ENCODE measurements at regions not wholly inside any gene's neighbourhood (a gene's known extent, or its start where the extent isn't known, plus 50 kb on each side); places are given as distances from the start of the nearest gene placed in this dataset.

- Histone ChIP-seq H3K36me3 (ENCODE audit: insufficient read depth, low read depth, low read length) (no peaks in the 10 kb centered on the region), H3K4me1 (ENCODE audit: insufficient read depth, low read length) (peaks cover 17% of the 10 kb centered on the region), H3K9me3 (ENCODE audit: insufficient read depth, low read depth, low read length) (peaks cover 5% of the 10 kb centered on the region), H3K9ac (ENCODE audit: low read depth, low read length) (no peak overlapping the region), H3K27me3 (ENCODE audit: insufficient read depth, low read length) (no peaks in the 10 kb centered on the region), H3K27ac (ENCODE audit: low read length) (no peak overlapping the region), H3K4me3 (ENCODE audit: low read length) (no peak overlapping the region)
These were observed 126.7 kb upstream of the NSMCE3 start for GRCh38 chr15:29396176-29396811.

- H3K27ac ChIP-seq (ENCODE audit: low read length): no peak overlapping the region
- no peaks in the 10 kb centered on the region for H3K27me3 ChIP-seq (ENCODE audit: insufficient read depth, low read length)
- no peaks in the 10 kb centered on the region for H3K36me3 ChIP-seq (ENCODE audit: insufficient read depth, low read depth, low read length)
These were observed 123.8 kb upstream of the NSMCE3 start for GRCh38 chr15:29393443-29393842.

GRCh38 chr15:29392358-29392757 lies 122.7 kb upstream of the NSMCE3 start:
- H3K27ac ChIP-seq (ENCODE audit: low read length): no peak overlapping the region
- no peaks in the 10 kb centered on the region for H3K4me1 ChIP-seq (ENCODE audit: insufficient read depth, low read length)
- H3K4me3 ChIP-seq (ENCODE audit: low read length): no peak overlapping the region

More at GRCh38 chr15:29393443-29393842, 123.8 kb upstream of the NSMCE3 start:
- no peak overlapping the region for H3K9ac ChIP-seq (ENCODE audit: low read depth, low read length)
- H3K4me3 ChIP-seq (ENCODE audit: low read length): no peak overlapping the region
- peaks cover 5% of the 10 kb centered on the region for H3K9me3 ChIP-seq (ENCODE audit: insufficient read depth, low read depth, low read length)
- H3K4me1 ChIP-seq (ENCODE audit: insufficient read depth, low read length): no peaks in the 10 kb centered on the region

GRCh38 chr15:29390051-29390450 lies 120.4 kb upstream of the NSMCE3 start:
- Histone ChIP-seq H3K36me3 (ENCODE audit: insufficient read depth, low read depth, low read length) (no peaks in the 10 kb centered on the region), H3K27me3 (ENCODE audit: insufficient read depth, low read length) (no peaks in the 10 kb centered on the region), H3K27ac (ENCODE audit: low read length) (no peak overlapping the region), H3K9me3 (ENCODE audit: insufficient read depth, low read depth, low read length) (peaks cover 5% of the 10 kb centered on the region), H3K4me1 (ENCODE audit: insufficient read depth, low read length) (no peaks in the 10 kb centered on the region), H3K9ac (ENCODE audit: low read depth, low read length) (no peak overlapping the region), H3K4me3 (ENCODE audit: low read length) (no peak overlapping the region)

More at GRCh38 chr15:29392358-29392757, 122.7 kb upstream of the NSMCE3 start:
- Histone ChIP-seq H3K9ac (ENCODE audit: low read depth, low read length) (no peak overlapping the region), H3K36me3 (ENCODE audit: insufficient read depth, low read depth, low read length) (no peaks in the 10 kb centered on the region), H3K9me3 (ENCODE audit: insufficient read depth, low read depth, low read length) (peaks cover 5% of the 10 kb centered on the region), H3K27me3 (ENCODE audit: insufficient read depth, low read length) (no peaks in the 10 kb centered on the region)

- Histone ChIP-seq H3K4me1 (ENCODE audit: insufficient read depth, low read length) (no peaks in the 10 kb centered on the region), H3K36me3 (ENCODE audit: insufficient read depth, low read depth, low read length) (no peaks in the 10 kb centered on the region), H3K27me3 (ENCODE audit: insufficient read depth, low read length) (no peaks in the 10 kb centered on the region), H3K9ac (ENCODE audit: low read depth, low read length) (no peak overlapping the region), H3K9me3 (ENCODE audit: insufficient read depth, low read depth, low read length) (no peaks in the 10 kb centered on the region), H3K27ac (ENCODE audit: low read length) (no peak overlapping the region), H3K4me3 (ENCODE audit: low read length) (no peak overlapping the region)
These were observed 116.9 kb upstream of the NSMCE3 start for GRCh38 chr15:29386523-29386922.

GRCh38 chr15:29383367-29383766 lies 113.7 kb upstream of the NSMCE3 start:
- Histone ChIP-seq H3K9ac (ENCODE audit: low read depth, low read length) (no peak overlapping the region), H3K9me3 (ENCODE audit: insufficient read depth, low read depth, low read length) (no peaks in the 10 kb centered on the region), H3K27ac (ENCODE audit: low read length) (no peak overlapping the region), H3K4me3 (ENCODE audit: low read length) (no peak overlapping the region), H3K36me3 (ENCODE audit: insufficient read depth, low read depth, low read length) (no peaks in the 10 kb centered on the region), H3K4me1 (ENCODE audit: insufficient read depth, low read length) (no peaks in the 10 kb centered on the region), H3K27me3 (ENCODE audit: insufficient read depth, low read length) (no peaks in the 10 kb centered on the region)

- Histone ChIP-seq H3K36me3 (ENCODE audit: insufficient read depth, low read depth, low read length) (no peaks in the 10 kb centered on the region), H3K4me3 (ENCODE audit: low read length) (no peak overlapping the region), H3K9ac (ENCODE audit: low read depth, low read length) (no peak overlapping the region), H3K27me3 (ENCODE audit: insufficient read depth, low read length) (no peaks in the 10 kb centered on the region), H3K9me3 (ENCODE audit: insufficient read depth, low read depth, low read length) (no peaks in the 10 kb centered on the region), H3K27ac (ENCODE audit: low read length) (no peak overlapping the region), H3K4me1 (ENCODE audit: insufficient read depth, low read length) (no peaks in the 10 kb centered on the region)
These were observed 113.2 kb upstream of the NSMCE3 start for GRCh38 chr15:29382862-29383261.

- Histone ChIP-seq H3K9me3 (ENCODE audit: insufficient read depth, low read depth, low read length) (no peaks in the 10 kb centered on the region), H3K9ac (ENCODE audit: low read depth, low read length) (no peak overlapping the region), H3K4me1 (ENCODE audit: insufficient read depth, low read length) (no peaks in the 10 kb centered on the region), H3K27ac (ENCODE audit: low read length) (no peak overlapping the region), H3K36me3 (ENCODE audit: insufficient read depth, low read depth, low read length) (no peaks in the 10 kb centered on the region), H3K27me3 (ENCODE audit: insufficient read depth, low read length) (no peaks in the 10 kb centered on the region), H3K4me3 (ENCODE audit: low read length) (no peak overlapping the region)
These were observed 110.8 kb upstream of the NSMCE3 start for GRCh38 chr15:29380466-29380865.

GRCh38 chr15:29379647-29380046 lies 110.0 kb upstream of the NSMCE3 start:
- no peak overlapping the region for H3K9ac ChIP-seq (ENCODE audit: low read depth, low read length)
- H3K36me3 ChIP-seq (ENCODE audit: insufficient read depth, low read depth, low read length): no peaks in the 10 kb centered on the region
- H3K4me3 ChIP-seq (ENCODE audit: low read length): no peak overlapping the region
- H3K27me3 ChIP-seq (ENCODE audit: insufficient read depth, low read length): no peaks in the 10 kb centered on the region
- H3K4me1 ChIP-seq (ENCODE audit: insufficient read depth, low read length): no peaks in the 10 kb centered on the region
- no peaks in the 10 kb centered on the region for H3K9me3 ChIP-seq (ENCODE audit: insufficient read depth, low read depth, low read length)
- no peak overlapping the region for H3K27ac ChIP-seq (ENCODE audit: low read length)

GRCh38 chr15:29377161-29377560 lies 107.5 kb upstream of the NSMCE3 start:
- Histone ChIP-seq H3K9me3 (ENCODE audit: insufficient read depth, low read depth, low read length) (no peaks in the 10 kb centered on the region), H3K4me3 (ENCODE audit: low read length) (no peak overlapping the region), H3K27ac (ENCODE audit: low read length) (no peak overlapping the region), H3K36me3 (ENCODE audit: insufficient read depth, low read depth, low read length) (no peaks in the 10 kb centered on the region), H3K27me3 (ENCODE audit: insufficient read depth, low read length) (no peaks in the 10 kb centered on the region), H3K9ac (ENCODE audit: low read depth, low read length) (no peak overlapping the region), H3K4me1 (ENCODE audit: insufficient read depth, low read length) (no peaks in the 10 kb centered on the region)

GRCh38 chr15:29376590-29376989 lies 107.0 kb upstream of the NSMCE3 start:
- H3K4me3 ChIP-seq (ENCODE audit: low read length): no peak overlapping the region
- no peak overlapping the region for H3K27ac ChIP-seq (ENCODE audit: low read length)
- no peaks in the 10 kb centered on the region for H3K9me3 ChIP-seq (ENCODE audit: insufficient read depth, low read depth, low read length)
- no peaks in the 10 kb centered on the region for H3K27me3 ChIP-seq (ENCODE audit: insufficient read depth, low read length)
- no peaks in the 10 kb centered on the region for H3K36me3 ChIP-seq (ENCODE audit: insufficient read depth, low read depth, low read length)
- no peaks in the 10 kb centered on the region for H3K4me1 ChIP-seq (ENCODE audit: insufficient read depth, low read length)
- H3K9ac ChIP-seq (ENCODE audit: low read depth, low read length): no peak overlapping the region

GRCh38 chr15:29369261-29369660 lies 99.6 kb upstream of the NSMCE3 start:
- no peak overlapping the region for H3K4me3 ChIP-seq (ENCODE audit: low read length)
- peaks cover 21% of the 10 kb centered on the region; the same call in 1 of the 2 replicates for H3K9me3 ChIP-seq (ENCODE audit: insufficient read depth, low read depth, low read length)
- H3K9ac ChIP-seq (ENCODE audit: low read depth, low read length): no peak overlapping the region
- no peak overlapping the region for H3K27ac ChIP-seq (ENCODE audit: low read length)
- no peaks in the 10 kb centered on the region for H3K4me1 ChIP-seq (ENCODE audit: insufficient read depth, low read length)
- H3K36me3 ChIP-seq (ENCODE audit: insufficient read depth, low read depth, low read length): no peaks in the 10 kb centered on the region
- no peaks in the 10 kb centered on the region for H3K27me3 ChIP-seq (ENCODE audit: insufficient read depth, low read length)

Data from iPS-20b (cell line).